OCI-LY7 (cell line): ENCODE measurements at regions not wholly inside any gene's neighbourhood (a gene's known extent, or its start where the extent isn't known, plus 50 kb on each side); places are given as distances from the start of the nearest gene placed in this dataset.
A peak's percentile ranks its signal among the peaks of the same experiment; 100 is the strongest.

Source experiments
- EZH2phosphoT487 ChIP-seq: fragments of 200-600 bp; sonication (generic); IDR thresholded peaks from 2 replicates; pipeline ENCODE4 v1.6.1; 2018; ENCODE audit warnings: low read depth, borderline replicate concordance, mild to moderate bottlenecking, mixed run types, antibody characterized with exemption, low read length, moderate library complexity, mixed read lengths
- TF ChIP-seq, protein P1 (sequence below): fragments of 200-600 bp; sonication (generic); conservative IDR thresholded peaks from 2 replicates; pipeline ENCODE4 v1.5.1; 2014; ENCODE audit warnings: mild to moderate bottlenecking, antibody characterized with exemption, low read length, moderate library complexity, mixed read lengths

DNA sequence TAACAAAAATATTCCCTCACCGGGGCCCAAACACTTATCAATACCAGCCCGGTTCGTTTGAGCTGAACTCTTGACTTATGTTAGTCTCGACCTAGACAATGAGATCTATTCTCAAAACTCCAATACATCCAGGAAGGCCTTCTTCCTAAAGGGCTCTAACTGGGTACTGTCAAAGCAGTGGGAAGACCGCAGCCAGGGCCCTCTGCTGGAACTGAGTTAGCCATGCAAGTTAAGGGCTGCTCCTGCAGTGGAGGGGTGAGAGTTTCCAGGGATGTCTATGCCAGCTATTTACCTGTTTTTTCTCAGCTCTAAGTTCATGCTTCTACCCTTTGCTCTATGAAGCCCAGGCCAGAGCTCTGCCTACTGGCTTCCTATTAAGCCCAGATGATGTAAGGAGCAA is 348.8 kb downstream of the GXYLT1 start:
- TF ChIP-seq, protein P1, sequence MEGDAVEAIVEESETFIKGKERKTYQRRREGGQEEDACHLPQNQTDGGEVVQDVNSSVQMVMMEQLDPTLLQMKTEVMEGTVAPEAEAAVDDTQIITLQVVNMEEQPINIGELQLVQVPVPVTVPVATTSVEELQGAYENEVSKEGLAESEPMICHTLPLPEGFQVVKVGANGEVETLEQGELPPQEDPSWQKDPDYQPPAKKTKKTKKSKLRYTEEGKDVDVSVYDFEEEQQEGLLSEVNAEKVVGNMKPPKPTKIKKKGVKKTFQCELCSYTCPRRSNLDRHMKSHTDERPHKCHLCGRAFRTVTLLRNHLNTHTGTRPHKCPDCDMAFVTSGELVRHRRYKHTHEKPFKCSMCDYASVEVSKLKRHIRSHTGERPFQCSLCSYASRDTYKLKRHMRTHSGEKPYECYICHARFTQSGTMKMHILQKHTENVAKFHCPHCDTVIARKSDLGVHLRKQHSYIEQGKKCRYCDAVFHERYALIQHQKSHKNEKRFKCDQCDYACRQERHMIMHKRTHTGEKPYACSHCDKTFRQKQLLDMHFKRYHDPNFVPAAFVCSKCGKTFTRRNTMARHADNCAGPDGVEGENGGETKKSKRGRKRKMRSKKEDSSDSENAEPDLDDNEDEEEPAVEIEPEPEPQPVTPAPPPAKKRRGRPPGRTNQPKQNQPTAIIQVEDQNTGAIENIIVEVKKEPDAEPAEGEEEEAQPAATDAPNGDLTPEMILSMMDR = peak; percentile 52; the same call in 1 of the 2 replicates
- TF ChIP-seq EZH2phosphoT487 = no peak
